GM12872 (cell line): ENCODE measurements at regions not wholly inside any gene's neighbourhood (a gene's known extent, or its start where the extent isn't known, plus 50 kb on each side); places are given as distances from the start of the nearest gene placed in this dataset.

ENCODE experiments used
- TF ChIP-seq, protein P1 (sequence below): IDR thresholded peaks from 3 replicates; pipeline ENCODE4 v1.5.1; 2011; ENCODE audit warnings: low read depth, mild to moderate bottlenecking, low read length, moderate library complexity; ENCODE audit not compliant: insufficient read depth

DNA sequence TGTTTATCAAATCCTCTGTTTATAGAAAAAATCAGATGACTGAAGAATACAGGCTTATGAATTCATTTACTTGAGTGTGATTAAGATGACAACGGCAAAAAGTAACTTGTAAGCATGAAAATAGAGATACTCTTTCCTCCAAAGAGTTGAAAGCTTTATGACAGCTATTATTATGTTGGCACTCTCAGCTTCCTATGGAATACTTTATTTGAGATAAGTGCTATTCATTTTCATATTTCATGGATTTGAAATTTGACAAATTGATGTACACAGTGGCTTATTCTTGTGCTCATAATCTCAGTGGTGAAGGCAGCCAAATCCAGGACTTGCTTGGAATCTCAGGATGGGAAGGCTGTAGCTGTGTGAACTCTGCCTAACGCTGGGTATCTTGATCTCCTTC lies 991.6 kb downstream of the GALC start:
- TF ChIP-seq, protein P1, sequence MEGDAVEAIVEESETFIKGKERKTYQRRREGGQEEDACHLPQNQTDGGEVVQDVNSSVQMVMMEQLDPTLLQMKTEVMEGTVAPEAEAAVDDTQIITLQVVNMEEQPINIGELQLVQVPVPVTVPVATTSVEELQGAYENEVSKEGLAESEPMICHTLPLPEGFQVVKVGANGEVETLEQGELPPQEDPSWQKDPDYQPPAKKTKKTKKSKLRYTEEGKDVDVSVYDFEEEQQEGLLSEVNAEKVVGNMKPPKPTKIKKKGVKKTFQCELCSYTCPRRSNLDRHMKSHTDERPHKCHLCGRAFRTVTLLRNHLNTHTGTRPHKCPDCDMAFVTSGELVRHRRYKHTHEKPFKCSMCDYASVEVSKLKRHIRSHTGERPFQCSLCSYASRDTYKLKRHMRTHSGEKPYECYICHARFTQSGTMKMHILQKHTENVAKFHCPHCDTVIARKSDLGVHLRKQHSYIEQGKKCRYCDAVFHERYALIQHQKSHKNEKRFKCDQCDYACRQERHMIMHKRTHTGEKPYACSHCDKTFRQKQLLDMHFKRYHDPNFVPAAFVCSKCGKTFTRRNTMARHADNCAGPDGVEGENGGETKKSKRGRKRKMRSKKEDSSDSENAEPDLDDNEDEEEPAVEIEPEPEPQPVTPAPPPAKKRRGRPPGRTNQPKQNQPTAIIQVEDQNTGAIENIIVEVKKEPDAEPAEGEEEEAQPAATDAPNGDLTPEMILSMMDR, result no peak

DNA sequence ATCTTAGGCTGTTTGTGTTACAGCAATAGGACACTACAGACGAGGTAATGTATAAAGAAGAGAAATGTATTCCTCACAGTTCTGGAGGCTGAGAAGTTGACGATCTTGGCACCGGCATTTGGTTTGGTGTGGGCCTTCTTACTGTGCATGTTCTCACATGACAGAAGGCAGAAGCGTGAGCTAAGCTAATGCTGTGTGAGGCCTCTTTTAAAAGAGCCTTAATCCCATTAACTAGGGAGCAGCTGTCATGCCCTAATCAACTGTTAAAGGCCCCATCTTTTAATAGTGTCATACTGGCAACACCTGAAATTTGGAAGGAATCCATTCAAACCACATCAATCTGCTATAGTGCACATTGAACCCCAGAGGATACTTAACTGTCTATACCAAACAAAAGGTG lies 992.9 kb downstream of the GALC start:
- TF ChIP-seq, protein P1, result no peak

DNA sequence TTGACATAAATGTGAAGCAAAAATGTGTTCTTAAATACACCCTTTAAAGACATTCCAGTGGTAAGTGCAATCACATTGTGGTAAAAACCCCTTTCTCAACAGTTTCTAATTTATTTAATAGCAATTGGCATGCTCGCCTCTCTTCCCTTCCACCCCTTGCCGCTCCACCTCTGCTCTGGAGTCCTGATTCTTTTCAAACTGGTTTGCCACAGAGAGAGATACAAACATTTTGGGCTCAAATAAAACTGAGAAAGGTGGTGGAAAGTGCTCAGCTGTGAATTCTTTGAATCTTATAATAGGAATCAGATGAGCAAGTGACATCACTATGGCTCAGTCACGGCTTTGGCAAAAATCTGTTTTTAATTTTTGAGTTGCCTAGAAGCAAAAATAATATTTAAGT lies 993.9 kb downstream of the GALC start:
- TF ChIP-seq, protein P1, result no peak

DNA sequence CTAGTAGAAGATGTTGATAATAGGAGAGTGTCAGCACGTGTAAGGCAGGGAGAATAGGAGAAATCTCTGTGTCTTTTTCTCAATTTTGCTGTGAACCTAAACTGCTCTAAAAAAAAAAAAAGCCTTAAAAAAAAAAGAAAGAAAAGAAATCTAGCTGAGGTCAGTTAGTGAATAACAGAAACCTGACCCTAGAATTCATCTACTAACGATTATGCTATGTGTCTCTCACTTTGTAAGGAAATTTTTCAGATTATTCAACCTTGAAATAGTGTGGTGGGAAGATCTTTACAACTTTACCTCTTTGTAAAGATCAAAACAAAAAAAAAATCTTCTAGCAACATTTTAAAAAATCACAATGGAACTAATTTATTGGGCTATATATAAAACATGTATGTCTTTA lies 995.7 kb downstream of the GALC start:
- TF ChIP-seq, protein P1, result no peak

DNA sequence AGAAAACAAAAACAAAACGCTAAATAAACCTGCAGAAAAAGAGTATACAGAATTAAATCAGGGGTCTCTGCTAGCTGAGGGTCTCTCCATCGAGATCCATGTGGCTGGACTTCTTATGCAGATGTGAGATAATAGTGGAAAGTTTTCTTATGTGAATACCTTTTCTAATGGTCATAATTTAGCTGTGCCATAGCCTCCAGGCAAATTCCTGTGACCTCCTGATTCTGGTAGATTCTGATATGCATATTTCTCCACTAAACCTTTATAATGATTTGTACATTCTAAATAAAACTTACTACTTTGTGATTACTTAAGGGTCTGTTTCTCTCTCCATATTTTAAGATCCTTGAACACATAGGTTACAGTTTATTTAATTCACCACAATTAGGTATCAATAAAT lies 1002.6 kb downstream of the GALC start:
- TF ChIP-seq, protein P1, result no peak

DNA sequence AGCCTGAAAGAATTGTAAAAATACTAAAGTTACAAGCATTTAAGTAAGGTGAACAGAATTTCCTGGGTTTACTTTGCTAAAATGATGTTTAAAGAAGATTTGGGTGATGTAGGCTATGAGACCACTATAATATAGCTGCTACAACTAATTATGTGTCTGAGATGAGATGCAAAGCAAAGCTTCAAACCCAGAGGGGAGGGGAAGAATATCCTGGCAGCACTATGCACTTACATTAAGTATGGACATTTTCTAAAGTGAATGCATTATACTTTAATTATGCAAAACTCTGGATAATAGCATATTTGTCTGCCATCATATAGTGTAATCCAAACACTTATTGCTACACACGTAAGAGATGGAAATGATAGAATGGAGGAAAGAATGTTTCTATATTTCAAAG lies 1003.7 kb downstream of the GALC start:
- TF ChIP-seq, protein P1, result no peak

DNA sequence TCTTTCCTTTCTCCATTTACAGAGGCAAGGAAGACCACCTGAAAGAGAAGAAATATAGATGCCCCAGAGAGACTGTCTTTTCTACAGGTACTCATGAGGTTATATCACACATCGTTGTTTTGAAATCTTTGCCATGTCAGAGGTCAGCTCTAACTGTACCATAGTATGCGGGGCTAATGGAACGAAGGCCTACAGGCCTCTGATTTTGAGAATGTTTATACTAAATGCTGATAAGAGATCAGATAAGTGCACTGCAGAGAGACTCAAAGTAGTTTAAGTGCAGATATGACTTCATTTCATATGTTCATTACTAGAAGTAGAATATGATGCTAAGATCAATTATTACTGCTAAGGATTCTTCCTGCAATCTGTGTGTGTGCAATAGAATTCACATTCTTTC lies 1005.0 kb downstream of the GALC start:
- TF ChIP-seq, protein P1, result no peak

DNA sequence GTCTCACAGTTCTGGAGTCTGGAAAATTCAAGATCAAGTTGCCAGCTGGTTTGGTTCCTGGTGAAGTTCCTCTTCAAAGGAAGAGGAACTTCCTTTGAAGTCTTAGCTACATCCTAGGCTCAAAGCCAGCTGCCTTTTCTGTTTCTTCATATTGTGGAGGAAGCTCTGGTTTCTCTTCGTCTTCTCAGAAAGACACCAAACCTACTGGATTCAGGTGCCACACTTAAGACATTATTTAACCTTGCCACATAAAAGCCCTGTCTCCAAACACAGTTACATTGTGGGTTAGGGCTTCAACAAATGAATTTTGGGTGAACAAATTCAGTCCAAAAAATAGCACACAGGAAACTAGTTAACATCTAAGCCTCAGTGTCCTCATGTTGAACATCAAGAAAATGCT lies 1019.8 kb downstream of the GALC start:
- TF ChIP-seq, protein P1, result no peak
